ENCODE measurements at regions not wholly inside any gene's neighbourhood (a gene's known extent, or its start where the extent isn't known, plus 50 kb on each side); places are given as distances from the start of the nearest gene placed in this dataset.

GRCh38 chr3:144052275-144052674, 80.7 kb downstream of the DIPK2A start:
- no peak for DNase-seq (ENCODE audit: low read depth)
- TF ChIP-seq, protein P1, sequence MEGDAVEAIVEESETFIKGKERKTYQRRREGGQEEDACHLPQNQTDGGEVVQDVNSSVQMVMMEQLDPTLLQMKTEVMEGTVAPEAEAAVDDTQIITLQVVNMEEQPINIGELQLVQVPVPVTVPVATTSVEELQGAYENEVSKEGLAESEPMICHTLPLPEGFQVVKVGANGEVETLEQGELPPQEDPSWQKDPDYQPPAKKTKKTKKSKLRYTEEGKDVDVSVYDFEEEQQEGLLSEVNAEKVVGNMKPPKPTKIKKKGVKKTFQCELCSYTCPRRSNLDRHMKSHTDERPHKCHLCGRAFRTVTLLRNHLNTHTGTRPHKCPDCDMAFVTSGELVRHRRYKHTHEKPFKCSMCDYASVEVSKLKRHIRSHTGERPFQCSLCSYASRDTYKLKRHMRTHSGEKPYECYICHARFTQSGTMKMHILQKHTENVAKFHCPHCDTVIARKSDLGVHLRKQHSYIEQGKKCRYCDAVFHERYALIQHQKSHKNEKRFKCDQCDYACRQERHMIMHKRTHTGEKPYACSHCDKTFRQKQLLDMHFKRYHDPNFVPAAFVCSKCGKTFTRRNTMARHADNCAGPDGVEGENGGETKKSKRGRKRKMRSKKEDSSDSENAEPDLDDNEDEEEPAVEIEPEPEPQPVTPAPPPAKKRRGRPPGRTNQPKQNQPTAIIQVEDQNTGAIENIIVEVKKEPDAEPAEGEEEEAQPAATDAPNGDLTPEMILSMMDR (conservative IDR thresholded peaks at IDR 0.05; ENCODE audit: low read length), result no peak
- H3K4me3 ChIP-seq (ENCODE audit: low read length), result no peak overlapping the region

DNA sequence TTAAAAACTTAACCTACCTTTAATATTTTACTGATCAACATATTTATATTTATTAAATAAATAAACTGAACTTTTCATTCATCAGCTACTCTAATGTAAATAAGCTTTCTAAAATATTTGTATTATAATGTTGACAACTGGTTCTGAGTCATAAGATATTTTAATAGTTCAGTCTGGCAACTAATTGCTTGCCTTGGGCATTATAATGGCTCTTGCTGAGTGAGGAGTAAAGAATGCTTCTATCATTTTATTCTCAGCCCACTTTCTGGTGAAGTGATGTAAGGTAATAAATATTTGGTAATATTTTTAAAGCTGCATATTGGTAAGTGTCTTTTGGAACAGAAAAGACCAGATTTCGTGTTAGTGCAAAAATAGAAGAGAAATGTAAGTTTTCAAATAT, 81.5 kb downstream of the DIPK2A start:
- H3K4me3 ChIP-seq (ENCODE audit: low read length), result no peak overlapping the region
- DNase-seq (ENCODE audit: low read depth), result peak; percentile 63
- TF ChIP-seq, protein P1 (conservative IDR thresholded peaks at IDR 0.05; ENCODE audit: low read length), result no peak

- DNase-seq (ENCODE audit: low read depth), result no peak
- H3K4me3 ChIP-seq (ENCODE audit: low read length), result no peak overlapping the region
- TF ChIP-seq, protein P1 (conservative IDR thresholded peaks at IDR 0.05; ENCODE audit: low read length), result no peak
Observed at GRCh38 chr3:144054766-144055165, 83.1 kb downstream of the DIPK2A start.

- peak; percentile 39 for DNase-seq (ENCODE audit: low read depth)
- no peak overlapping the region for H3K4me3 ChIP-seq (ENCODE audit: low read length)
- TF ChIP-seq, protein P1 (conservative IDR thresholded peaks at IDR 0.05; ENCODE audit: low read length), result no peak
Observed at GRCh38 chr3:144055604-144056003, 84.0 kb downstream of the DIPK2A start.

GRCh38 chr3:144058713-144059112, 87.1 kb downstream of the DIPK2A start:
- TF ChIP-seq, protein P1 (conservative IDR thresholded peaks at IDR 0.05; ENCODE audit: low read length), result no peak
- H3K4me3 ChIP-seq (ENCODE audit: low read length), result no peak overlapping the region
- DNase-seq (ENCODE audit: low read depth), result no peak

- no peak for DNase-seq (ENCODE audit: low read depth)
- TF ChIP-seq, protein P1 (conservative IDR thresholded peaks at IDR 0.05; ENCODE audit: low read length), result no peak
- no peak overlapping the region for H3K4me3 ChIP-seq (ENCODE audit: low read length)
Observed at GRCh38 chr3:144059481-144059880, 87.9 kb downstream of the DIPK2A start.

DNA sequence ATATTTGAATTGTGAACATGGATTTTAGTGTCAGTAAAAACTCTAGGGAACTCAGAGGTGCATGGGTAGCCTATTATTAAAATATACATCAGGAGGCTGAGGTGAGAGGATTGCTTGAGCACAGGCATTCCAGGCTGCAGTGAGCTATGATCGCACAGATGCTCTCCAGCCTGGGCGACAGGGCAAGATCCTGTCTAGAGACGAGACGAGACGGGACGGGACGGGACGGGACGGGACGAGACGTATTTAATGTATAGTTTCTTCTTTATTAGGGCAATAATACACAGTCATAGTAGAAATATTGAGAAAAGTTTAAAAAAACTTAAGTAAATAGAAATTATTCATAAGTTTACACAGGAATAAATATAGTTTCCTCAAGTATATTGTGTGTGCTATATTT, 89.3 kb downstream of the DIPK2A start:
- TF ChIP-seq, protein P1 (conservative IDR thresholded peaks at IDR 0.05; ENCODE audit: low read length), result no peak
- no peak for DNase-seq (ENCODE audit: low read depth)
- H3K4me3 ChIP-seq (ENCODE audit: low read length), result no peak overlapping the region
